Osteoblast (primary cell): ENCODE measurements at regions not wholly inside any gene's neighbourhood (a gene's known extent, or its start where the extent isn't known, plus 50 kb on each side); places are given as distances from the start of the nearest gene placed in this dataset.

Experiments
- DNase-seq: peaks from one replicate; pipeline ENCODE4 v3.0.0; 2011; ENCODE audit warnings: low spot score, mixed read lengths; ENCODE audit not compliant: insufficient read length; ENCODE audit errors: missing footprints
- H2AFZ ChIP-seq: 2 replicates; pipeline ENCODE4 v1.6.0; 2011; ENCODE audit warnings: mild to moderate bottlenecking, low read length
- H3K27ac ChIP-seq: 2 replicates; pipeline ENCODE4 v1.5.1; 2011; ENCODE audit warnings: mild to moderate bottlenecking, low read depth, low read length, moderate library complexity
- H3K27me3 ChIP-seq: 2 replicates; pipeline ENCODE4 v1.6.0; 2012; ENCODE audit warnings: mild to moderate bottlenecking, control low read depth, inconsistent platforms, low read length, moderate library complexity; ENCODE audit not compliant: insufficient read depth
- H3K36me3 ChIP-seq: 2 replicates; pipeline ENCODE4 v1.5.1; 2011; ENCODE audit warnings: mild to moderate bottlenecking, low read length, control low read depth, moderate library complexity; ENCODE audit not compliant: insufficient read depth
- H3K4me1 ChIP-seq: 2 replicates; pipeline ENCODE4 v1.5.1; 2011; ENCODE audit warnings: mild to moderate bottlenecking, low read length, control low read depth, moderate library complexity; ENCODE audit not compliant: insufficient read depth
- H3K4me2 ChIP-seq: 2 replicates; pipeline ENCODE4 v1.6.0; 2011; ENCODE audit warnings: mild to moderate bottlenecking, low read length; ENCODE audit not compliant: insufficient read depth
- H3K4me3 ChIP-seq: fragments of 200-600 bp; sonication (generic); 3 replicates; pipeline ENCODE4 v1.5.1; 2012; ENCODE audit warnings: mild to moderate bottlenecking, low read length, inconsistent platforms; ENCODE audit not compliant: insufficient read depth
- H3K79me2 ChIP-seq: 2 replicates; pipeline ENCODE4 v1.6.0; 2012; ENCODE audit warnings: mild to moderate bottlenecking, low read length, control low read depth, inconsistent platforms; ENCODE audit not compliant: insufficient read depth
- H3K9me3 ChIP-seq: 2 replicates; pipeline ENCODE4 v1.5.1; 2011; ENCODE audit warnings: low read depth, low read length, control low read depth
- H4K20me1 ChIP-seq: 2 replicates; pipeline ENCODE4 v1.6.0; 2012; ENCODE audit warnings: mild to moderate bottlenecking, low read length, control low read depth; ENCODE audit not compliant: insufficient read depth
- TF ChIP-seq, protein P1 (sequence below): IDR thresholded peaks from 2 replicates; pipeline ENCODE4 v1.5.1; 2011; ENCODE audit warnings: mild to moderate bottlenecking, low read depth, low read length, moderate library complexity; ENCODE audit errors: extremely low read depth

DNA sequence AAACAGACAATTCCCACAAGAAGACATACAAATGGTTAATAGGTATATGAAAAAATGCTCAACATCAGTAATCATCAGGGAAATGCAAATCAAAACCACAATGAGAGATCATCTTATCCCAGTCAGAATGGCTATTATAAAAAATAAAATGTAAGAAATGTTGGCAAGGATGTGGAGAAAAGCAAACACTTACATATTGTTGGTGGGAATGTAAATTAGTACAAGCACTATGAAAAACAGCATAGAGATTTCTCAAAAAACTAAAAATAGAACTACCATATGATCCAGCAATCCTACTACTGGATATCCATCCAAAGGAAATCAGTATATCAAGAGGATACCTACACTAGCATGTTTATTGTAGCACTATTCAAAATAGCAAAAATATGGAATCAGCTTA lies 186.6 kb downstream of the NOL4 start:
- no peaks in the 10 kb centered on the region for H3K27me3 ChIP-seq
- TF ChIP-seq, protein P1, sequence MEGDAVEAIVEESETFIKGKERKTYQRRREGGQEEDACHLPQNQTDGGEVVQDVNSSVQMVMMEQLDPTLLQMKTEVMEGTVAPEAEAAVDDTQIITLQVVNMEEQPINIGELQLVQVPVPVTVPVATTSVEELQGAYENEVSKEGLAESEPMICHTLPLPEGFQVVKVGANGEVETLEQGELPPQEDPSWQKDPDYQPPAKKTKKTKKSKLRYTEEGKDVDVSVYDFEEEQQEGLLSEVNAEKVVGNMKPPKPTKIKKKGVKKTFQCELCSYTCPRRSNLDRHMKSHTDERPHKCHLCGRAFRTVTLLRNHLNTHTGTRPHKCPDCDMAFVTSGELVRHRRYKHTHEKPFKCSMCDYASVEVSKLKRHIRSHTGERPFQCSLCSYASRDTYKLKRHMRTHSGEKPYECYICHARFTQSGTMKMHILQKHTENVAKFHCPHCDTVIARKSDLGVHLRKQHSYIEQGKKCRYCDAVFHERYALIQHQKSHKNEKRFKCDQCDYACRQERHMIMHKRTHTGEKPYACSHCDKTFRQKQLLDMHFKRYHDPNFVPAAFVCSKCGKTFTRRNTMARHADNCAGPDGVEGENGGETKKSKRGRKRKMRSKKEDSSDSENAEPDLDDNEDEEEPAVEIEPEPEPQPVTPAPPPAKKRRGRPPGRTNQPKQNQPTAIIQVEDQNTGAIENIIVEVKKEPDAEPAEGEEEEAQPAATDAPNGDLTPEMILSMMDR: no peak
- H2AFZ ChIP-seq: no peak overlapping the region
- no peaks in the 10 kb centered on the region for H3K9me3 ChIP-seq
- no peaks in the 10 kb centered on the region for H3K79me2 ChIP-seq
- H3K4me3 ChIP-seq: no peak overlapping the region
- no peak for DNase-seq
- no peaks in the 10 kb centered on the region for H3K36me3 ChIP-seq
- H4K20me1 ChIP-seq: no peaks in the 10 kb centered on the region
- H3K27ac ChIP-seq: no peak overlapping the region
- H3K4me1 ChIP-seq: no peaks in the 10 kb centered on the region
- no peak overlapping the region for H3K4me2 ChIP-seq

DNA sequence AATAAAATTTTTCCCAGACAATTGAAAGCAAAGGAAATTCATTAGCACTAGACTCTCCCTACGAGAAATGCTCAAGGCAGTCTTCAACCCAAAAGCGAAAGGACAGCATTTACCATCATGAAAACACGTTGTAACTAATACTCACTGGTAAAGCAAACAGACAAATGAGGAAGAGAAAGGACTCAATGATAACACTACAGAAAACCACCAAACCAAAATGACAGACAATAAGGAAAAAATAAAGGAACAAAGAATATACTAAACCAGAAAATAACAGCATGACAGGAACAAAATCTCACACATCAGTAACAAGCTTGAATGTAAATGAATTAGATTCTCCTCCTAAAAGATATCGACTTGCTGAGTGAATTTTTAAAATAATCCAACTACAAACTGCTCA lies 190.7 kb downstream of the NOL4 start:
- no peak overlapping the region for H3K27ac ChIP-seq
- no peak for DNase-seq
- no peaks in the 10 kb centered on the region for H3K27me3 ChIP-seq
- peaks cover 2% of the 10 kb centered on the region for H3K9me3 ChIP-seq
- H3K4me1 ChIP-seq: no peaks in the 10 kb centered on the region
- H2AFZ ChIP-seq: no peak overlapping the region
- no peaks in the 10 kb centered on the region for H4K20me1 ChIP-seq
- H3K4me2 ChIP-seq: no peak overlapping the region
- TF ChIP-seq, protein P1: no peak
- H3K36me3 ChIP-seq: no peaks in the 10 kb centered on the region
- no peak overlapping the region for H3K4me3 ChIP-seq
- H3K79me2 ChIP-seq: no peaks in the 10 kb centered on the region

DNA sequence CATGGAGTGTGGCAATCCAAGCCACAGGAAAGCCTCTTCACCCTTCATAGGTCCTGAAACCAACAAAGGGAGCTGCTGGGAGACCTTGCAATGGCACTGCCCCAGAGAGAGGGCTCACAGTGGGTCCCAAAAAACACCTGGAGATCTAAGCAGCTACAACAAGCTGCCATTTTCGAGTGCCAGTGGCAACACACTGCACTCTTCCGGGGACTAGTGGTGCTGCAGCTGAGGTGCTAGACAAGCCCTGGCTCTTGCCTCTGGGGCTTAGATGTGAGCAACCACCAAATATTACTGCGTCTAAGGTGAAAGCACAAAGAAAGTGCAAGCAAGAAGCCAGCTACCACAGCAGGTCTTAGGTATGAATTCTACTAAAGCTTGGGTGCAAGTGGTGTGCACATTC lies 192.9 kb downstream of the NOL4 start:
- Histone ChIP-seq H3K4me1 (no peaks in the 10 kb centered on the region), H3K4me2 (no peak overlapping the region), H4K20me1 (no peaks in the 10 kb centered on the region), H3K4me3 (no peak overlapping the region), H3K36me3 (no peaks in the 10 kb centered on the region), H3K27me3 (no peaks in the 10 kb centered on the region), H3K79me2 (no peaks in the 10 kb centered on the region), H3K9me3 (peaks cover 2% of the 10 kb centered on the region), H2AFZ (no peak overlapping the region), H3K27ac (no peak overlapping the region)
- TF ChIP-seq, protein P1: no peak
- no peak for DNase-seq

DNA sequence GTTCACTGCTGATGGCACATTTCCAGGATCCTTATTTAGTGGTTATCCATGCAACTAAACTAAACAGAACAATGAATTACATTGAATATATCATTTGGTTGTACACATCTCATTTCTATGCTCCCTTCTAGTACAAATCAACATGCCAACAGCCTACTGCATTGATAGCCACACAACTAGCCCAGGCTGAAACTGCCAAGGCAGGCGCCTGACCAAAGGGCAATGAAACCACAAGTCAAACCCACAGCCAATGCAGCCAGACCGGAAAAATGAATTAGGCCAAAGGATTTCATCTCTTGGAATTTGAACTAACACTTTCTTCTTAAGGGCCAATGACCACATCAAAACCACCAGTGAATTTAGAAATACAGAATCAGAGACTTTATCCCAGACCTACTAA lies 196.4 kb downstream of the NOL4 start:
- peaks cover 2% of the 10 kb centered on the region for H3K9me3 ChIP-seq
- H3K27me3 ChIP-seq: no peaks in the 10 kb centered on the region
- H3K4me2 ChIP-seq: no peak overlapping the region
- TF ChIP-seq, protein P1: no peak
- no peak for DNase-seq
- H3K79me2 ChIP-seq: no peaks in the 10 kb centered on the region
- H3K4me1 ChIP-seq: no peaks in the 10 kb centered on the region
- H3K4me3 ChIP-seq: no peak overlapping the region
- H4K20me1 ChIP-seq: no peaks in the 10 kb centered on the region
- H3K36me3 ChIP-seq: no peaks in the 10 kb centered on the region
- H3K27ac ChIP-seq: no peak overlapping the region
- H2AFZ ChIP-seq: no peak overlapping the region
